ENCODE measurements at regions not wholly inside any gene's neighbourhood (a gene's known extent, or its start where the extent isn't known, plus 50 kb on each side); places are given as distances from the start of the nearest gene placed in this dataset.

- intact Hi-C loops (cut with DNase I, micrococcal nuclease), result no loop called here
- ATAC-seq (no peak), DNase-seq (no peak)
Measured at GRCh38 chr1:90435351-90435750, 281.8 kb downstream of the BARHL2 start.

- intact Hi-C loops (cut with DNase I, micrococcal nuclease), result no loop called here
- no peak for DNase-seq
- no peak for ATAC-seq
Measured at GRCh38 chr1:90434460-90434859, 282.6 kb downstream of the BARHL2 start.

GRCh38 chr1:90417126-90417525 lies 300.0 kb downstream of the BARHL2 start:
- no peak for ATAC-seq
- intact Hi-C loops (cut with DNase I, micrococcal nuclease), result no loop called here
- no peak for DNase-seq

- intact Hi-C loops (cut with DNase I, micrococcal nuclease), result no loop called here
- ATAC-seq (no peak), DNase-seq (no peak)
Measured at GRCh38 chr1:90414201-90414600, 302.9 kb downstream of the BARHL2 start.

- no peak for DNase-seq
- ATAC-seq, result no peak
- intact Hi-C loops (cut with DNase I, micrococcal nuclease), result no loop called here
Measured at GRCh38 chr1:90413519-90413918, 303.6 kb downstream of the BARHL2 start.

- intact Hi-C loops (cut with DNase I, micrococcal nuclease), result no loop called here
- ATAC-seq, result no peak
- DNase-seq, result no peak
Measured at GRCh38 chr1:90412563-90412962, 304.5 kb downstream of the BARHL2 start.

- peak; percentile 64 for ATAC-seq
- intact Hi-C loops (cut with DNase I, micrococcal nuclease), result no loop called here
- no peak for DNase-seq
Measured at GRCh38 chr1:90411185-90411584, 305.9 kb downstream of the BARHL2 start.

GRCh38 chr1:90407737-90408136 lies 309.4 kb downstream of the BARHL2 start:
- DNase-seq, result no peak
- intact Hi-C loops (cut with DNase I, micrococcal nuclease), result no loop called here
- no peak for ATAC-seq

- ATAC-seq (no peak), DNase-seq (no peak)
- intact Hi-C loops (cut with DNase I, micrococcal nuclease), result no loop called here
Measured at GRCh38 chr1:90405726-90406125, 311.4 kb downstream of the BARHL2 start.

GRCh38 chr1:90402893-90403849 lies 313.9 kb downstream of the BARHL2 start:
- intact Hi-C loops (cut with DNase I, micrococcal nuclease), result no loop called here
- ATAC-seq, result peak; percentile 84
- peak in 1 of 2 donors; percentile 60 for DNase-seq

- intact Hi-C loops (cut with DNase I, micrococcal nuclease), result no loop called here
- ATAC-seq, result no peak
Measured at GRCh38 chr1:90400131-90400530, 317.0 kb downstream of the BARHL2 start.

GRCh38 chr1:90396917-90397316 lies 320.2 kb downstream of the BARHL2 start:
- DNase-seq (no peak), ATAC-seq (no peak)
- intact Hi-C loops (cut with DNase I, micrococcal nuclease), result no loop called here

More at GRCh38 chr1:90400131-90400530, 317.0 kb downstream of the BARHL2 start:
- no peak for DNase-seq

- intact Hi-C loops (cut with DNase I, micrococcal nuclease), result no loop called here
- ATAC-seq (peak; percentile 55), DNase-seq (no peak)
Measured at GRCh38 chr1:90394247-90394646, 322.9 kb downstream of the BARHL2 start.

- intact Hi-C loops (cut with DNase I, micrococcal nuclease), result no loop called here
- ATAC-seq, result no peak
- DNase-seq, result no peak
Measured at GRCh38 chr1:90393025-90393424, 324.1 kb downstream of the BARHL2 start.

- DNase-seq, result no peak
- intact Hi-C loops (cut with DNase I, micrococcal nuclease), result no loop called here
- ATAC-seq, result no peak
Measured at GRCh38 chr1:90391126-90391525, 326.0 kb downstream of the BARHL2 start.

- ATAC-seq (no peak), DNase-seq (no peak)
- intact Hi-C loops (cut with DNase I, micrococcal nuclease), result no loop called here
Measured at GRCh38 chr1:90387805-90388204, 329.3 kb downstream of the BARHL2 start.

- ATAC-seq, result no peak
Measured at GRCh38 chr1:90386899-90387720, 330.0 kb downstream of the BARHL2 start.

GRCh38 chr1:90384193-90384592 lies 332.9 kb downstream of the BARHL2 start:
- peak; percentile 97 for ATAC-seq
- peak in 1 of 2 donors; percentile 7 for DNase-seq
- intact Hi-C loops (cut with DNase I, micrococcal nuclease), result no loop called here

More at GRCh38 chr1:90386899-90387720, 330.0 kb downstream of the BARHL2 start:
- intact Hi-C loops (cut with DNase I, micrococcal nuclease), result no loop called here
- DNase-seq, result no peak

- ATAC-seq, result no peak
- DNase-seq, result no peak
Measured at GRCh38 chr1:90382161-90382560, 334.9 kb downstream of the BARHL2 start.

GRCh38 chr1:90381598-90381997 lies 335.5 kb downstream of the BARHL2 start:
- intact Hi-C loops (cut with DNase I, micrococcal nuclease), result no loop called here
- ATAC-seq (no peak), DNase-seq (no peak)

More at GRCh38 chr1:90382161-90382560, 334.9 kb downstream of the BARHL2 start:
- intact Hi-C loops (cut with DNase I, micrococcal nuclease), result no loop called here

Measured in left colon (tissue), 2 donors.